ENCODE measurements at regions not wholly inside any gene's neighbourhood (a gene's known extent, or its start where the extent isn't known, plus 50 kb on each side); places are given as distances from the start of the nearest gene placed in this dataset.
"Not testable (repeated sequence)": the region's sequence is repeated elsewhere in the genome, so short reads cannot be mapped to it uniquely, and the experiment has no call there.

GRCh38 chr9:28471261-28471660, 898.0 kb upstream of the C9orf72 start:
- no peak for DNase-seq (ENCODE audit: low spot score)

- no peak for DNase-seq (ENCODE audit: low spot score)
Measured at GRCh38 chr9:28487561-28487960, 914.3 kb upstream of the C9orf72 start.

- no peak for DNase-seq (ENCODE audit: low spot score)
Measured at GRCh38 chr9:28491121-28491520, 917.8 kb upstream of the C9orf72 start.

GRCh38 chr9:28498168-28498567, 924.9 kb upstream of the C9orf72 start:
- DNase-seq (ENCODE audit: low spot score) = not testable (repeated sequence)

GRCh38 chr9:28502189-28502588, 928.9 kb upstream of the C9orf72 start:
- DNase-seq (ENCODE audit: low spot score) = no peak

- DNase-seq (ENCODE audit: low spot score) = no peak
Measured at GRCh38 chr9:28502741-28503140, 929.5 kb upstream of the C9orf72 start.

GRCh38 chr9:28503573-28503972, 930.3 kb upstream of the C9orf72 start:
- no peak for DNase-seq (ENCODE audit: low spot score)

- DNase-seq (ENCODE audit: low spot score) = no peak
Measured at GRCh38 chr9:28518439-28518838, 945.2 kb upstream of the C9orf72 start.

GRCh38 chr9:28524309-28524708, 951.0 kb upstream of the C9orf72 start:
- not testable (repeated sequence) for DNase-seq (ENCODE audit: low spot score)

- DNase-seq (ENCODE audit: low spot score) = no peak
Measured at GRCh38 chr9:28528049-28528448, 954.8 kb upstream of the C9orf72 start.

GRCh38 chr9:28538132-28538531, 964.9 kb upstream of the C9orf72 start:
- no peak for DNase-seq (ENCODE audit: low spot score)

GRCh38 chr9:28539434-28540070, 966.3 kb upstream of the C9orf72 start:
- DNase-seq (ENCODE audit: low spot score) = no peak

- no peak for DNase-seq (ENCODE audit: low spot score)
Measured at GRCh38 chr9:28542928-28543327, 969.6 kb upstream of the C9orf72 start.

GRCh38 chr9:28547527-28547926, 974.2 kb upstream of the C9orf72 start:
- no peak for DNase-seq (ENCODE audit: low spot score)

GRCh38 chr9:28563291-28563934, 990.1 kb upstream of the C9orf72 start:
- DNase-seq (ENCODE audit: low spot score) = no peak

GRCh38 chr9:28583832-28584231, 1010.6 kb upstream of the C9orf72 start:
- no peak for DNase-seq (ENCODE audit: low spot score)

GRCh38 chr9:28584542-28584941, 1011.3 kb upstream of the C9orf72 start:
- DNase-seq (ENCODE audit: low spot score) = no peak

GRCh38 chr9:28587052-28587451, 1013.8 kb upstream of the C9orf72 start:
- no peak for DNase-seq (ENCODE audit: low spot score)

GRCh38 chr9:28598408-28598807, 1025.1 kb upstream of the C9orf72 start:
- DNase-seq (ENCODE audit: low spot score) = no peak

GRCh38 chr9:28600226-28600625, 1026.9 kb upstream of the C9orf72 start:
- no peak for DNase-seq (ENCODE audit: low spot score)

- no peak for DNase-seq (ENCODE audit: low spot score)
Measured at GRCh38 chr9:28607843-28608242, 1034.6 kb upstream of the C9orf72 start.

- DNase-seq (ENCODE audit: low spot score) = no peak
Measured at GRCh38 chr9:28610339-28610738, 1037.1 kb upstream of the C9orf72 start.

GRCh38 chr9:28616310-28616709, 1043.0 kb upstream of the C9orf72 start:
- DNase-seq (ENCODE audit: low spot score) = no peak

- DNase-seq (ENCODE audit: low spot score) = no peak
Measured at GRCh38 chr9:28620011-28620410, 1046.7 kb upstream of the C9orf72 start.

Measured in AG08395 (cell line).